GM12878 (cell line): ENCODE measurements at regions not wholly inside any gene's neighbourhood (a gene's known extent, or its start where the extent isn't known, plus 50 kb on each side); places are given as distances from the start of the nearest gene placed in this dataset.

Experiments used
- ATAC-seq: fragments of 200-7000 bp; cut with Tn5 transposase; 3 replicates; pipeline ENCODE4 v1.9.1; 2020; ENCODE audit warnings: mild to moderate bottlenecking, moderate library complexity
- BruUV-seq: library from RNA; stranded (reverse); fragments of 400-500 nt; replicated peaks from 2 replicates; lab custom pipeline; 2021; lab: Mats Ljungman, UMichigan
- CTCF ChIA-PET: fragments of 300-600 bp; sonication (Branson Sonifier 250); formaldehyde crosslinking; extraction: SDS; loops from one replicate; lab custom pipeline; 2021; ENCODE audit warnings: inconsistent platforms; lab: Yijun Ruan, JAX
- POLR2A ChIA-PET: fragments of 350-600 bp; formaldehyde crosslinking; extraction: SDS; loops from one replicate; lab custom pipeline; 2021; ENCODE audit warnings: inconsistent platforms; lab: Charles Lee
- RAD21 ChIA-PET: fragments of 300-600 bp; sonication (Branson Sonifier 250); formaldehyde crosslinking; loops from one replicate; lab custom pipeline; 2023; ENCODE audit warnings: antibody characterized with exemption; ENCODE audit not compliant: unreplicated experiment; lab: Charles Lee
- SMC1A ChIA-PET: fragments of 300-600 bp; sonication (Branson Sonifier 250); formaldehyde crosslinking; loops from one replicate; lab custom pipeline; 2023; ENCODE audit not compliant: unreplicated experiment, uncharacterized antibody; lab: Charles Lee
- DNase-seq: peaks from one replicate; pipeline ENCODE4 v3.0.0-alpha.2; 2011; ENCODE audit warnings: low read depth, low spot score
- FAIRE-seq: peaks from 3 replicates; lab custom pipeline; 2011; peaks lifted over from hg19 to GRCh38; lab: Jason Lieb, UNC
- H2AFZ ChIP-seq: 2 replicates; pipeline ENCODE4 v1.6.0; 2011; ENCODE audit warnings: low read depth, low read length, control low read depth; ENCODE audit not compliant: control insufficient read depth
- H3K27ac ChIP-seq: 2 replicates; pipeline ENCODE4 v1.5.1; 2011; ENCODE audit warnings: control low read depth; ENCODE audit not compliant: control insufficient read depth, insufficient read depth
- H3K27me3 ChIP-seq, 2 experiments: replicated peaks in 1 of 2; 2 replicates each; pipeline versions ENCODE4 v1.6.0 to v1.6.1; 2011; ENCODE audit warnings: low read length in 1 of 2; ENCODE audit not compliant: control insufficient read depth in 2 of 2, insufficient read depth in 2 of 2
- H3K36me3 ChIP-seq, 2 experiments: 2 replicates each; pipeline ENCODE4 v1.5.1; 2011; ENCODE audit warnings: low read length in 1 of 2; ENCODE audit not compliant: control insufficient read depth in 2 of 2, insufficient read depth in 2 of 2
- H3K4me1 ChIP-seq: 2 replicates; pipeline ENCODE4 v1.6.1; 2011; ENCODE audit warnings: mild to moderate bottlenecking, low read length, moderate library complexity, mixed read lengths; ENCODE audit not compliant: control insufficient read depth, insufficient read depth
- H3K4me2 ChIP-seq: 2 replicates; pipeline ENCODE4 v1.6.0; 2011; ENCODE audit warnings: control low read depth; ENCODE audit not compliant: control insufficient read depth, insufficient read depth
- H3K4me3 ChIP-seq: fragments of 200-600 bp; sonication (generic); 2 replicates; pipeline ENCODE4 v1.5.1; 2016
- H3K79me2 ChIP-seq: 2 replicates; pipeline ENCODE4 v1.6.0; 2011; ENCODE audit warnings: low read length; ENCODE audit not compliant: control insufficient read depth, insufficient read depth
- H3K9ac ChIP-seq: 2 replicates; pipeline ENCODE4 v1.8.0; 2011; ENCODE audit warnings: low read length, control low read depth, mixed read lengths; ENCODE audit not compliant: control insufficient read depth, insufficient read depth
- H3K9me3 ChIP-seq: replicated peaks from 3 replicates; pipeline ENCODE4 v1.5.1; 2011; ENCODE audit warnings: mild to moderate bottlenecking, low read length; ENCODE audit not compliant: control insufficient read depth, insufficient read depth
- H4K20me1 ChIP-seq: 2 replicates; pipeline ENCODE4 v1.6.0; 2011; ENCODE audit not compliant: control insufficient read depth, insufficient read depth
- ATF7 ChIP-seq: fragments of 450-650 bp; IDR thresholded peaks from 2 replicates; pipeline ENCODE4 v1.6.1; 2016; ENCODE audit warnings: low read depth, mild to moderate bottlenecking
- JUND ChIP-seq: IDR thresholded peaks from 2 replicates; pipeline ENCODE4 v1.6.1; 2012; ENCODE audit warnings: low read depth, mild to moderate bottlenecking, low read length, improper control_type of control experiment, moderate library complexity
- MEF2A ChIP-seq: IDR thresholded peaks from 2 replicates; pipeline ENCODE4 v1.6.1; 2011; ENCODE audit warnings: low read depth, mild to moderate bottlenecking, low read length, moderate library complexity; ENCODE audit not compliant: insufficient read depth
- MEF2B ChIP-seq: fragments of 450-650 bp; IDR thresholded peaks from 2 replicates; pipeline ENCODE4 v1.6.1; 2018; ENCODE audit warnings: mild to moderate bottlenecking, moderate library complexity; ENCODE audit not compliant: partially characterized antibody, poor library complexity, severe bottlenecking
- PAX8 ChIP-seq: fragments of 450-650 bp; IDR thresholded peaks from 2 replicates; pipeline ENCODE4 v1.6.1; 2017; ENCODE audit warnings: mild to moderate bottlenecking, moderate library complexity
- SIN3A ChIP-seq: IDR thresholded peaks from 2 replicates; pipeline ENCODE4 v1.6.1; 2012; ENCODE audit warnings: low read depth, low read length, improper control_type of control experiment
- SIX5 ChIP-seq: IDR thresholded peaks from 2 replicates; pipeline ENCODE4 v1.6.1; 2011; ENCODE audit warnings: mild to moderate bottlenecking, low read depth, low read length, moderate library complexity; ENCODE audit not compliant: severe bottlenecking
- WGBS: methylation state at CpG from one replicate; pipeline ENCODE4 v1.1.6; 2016; ENCODE audit warnings: low lambda C conversion rate; ENCODE audit not compliant: insufficient replicate concordance, insufficient coverage; ENCODE audit errors: missing lambda C conversion rate; 5-methylcytosine and 5-hydroxymethylcytosine counted together
- in situ Hi-C: fragments of 300-500 bp; cut with MboI; formaldehyde crosslinking; loops from 9 replicates; pipeline ENCODE4 v1.14.3; 2018; ENCODE audit warnings: mixed read lengths
- intact Hi-C: fragments of 100-400 bp; cut with micrococcal nuclease; formaldehyde crosslinking; loops from one replicate; pipeline ENCODE4 v1.14.2; 2022; ENCODE audit not compliant: unreplicated experiment

DNA sequence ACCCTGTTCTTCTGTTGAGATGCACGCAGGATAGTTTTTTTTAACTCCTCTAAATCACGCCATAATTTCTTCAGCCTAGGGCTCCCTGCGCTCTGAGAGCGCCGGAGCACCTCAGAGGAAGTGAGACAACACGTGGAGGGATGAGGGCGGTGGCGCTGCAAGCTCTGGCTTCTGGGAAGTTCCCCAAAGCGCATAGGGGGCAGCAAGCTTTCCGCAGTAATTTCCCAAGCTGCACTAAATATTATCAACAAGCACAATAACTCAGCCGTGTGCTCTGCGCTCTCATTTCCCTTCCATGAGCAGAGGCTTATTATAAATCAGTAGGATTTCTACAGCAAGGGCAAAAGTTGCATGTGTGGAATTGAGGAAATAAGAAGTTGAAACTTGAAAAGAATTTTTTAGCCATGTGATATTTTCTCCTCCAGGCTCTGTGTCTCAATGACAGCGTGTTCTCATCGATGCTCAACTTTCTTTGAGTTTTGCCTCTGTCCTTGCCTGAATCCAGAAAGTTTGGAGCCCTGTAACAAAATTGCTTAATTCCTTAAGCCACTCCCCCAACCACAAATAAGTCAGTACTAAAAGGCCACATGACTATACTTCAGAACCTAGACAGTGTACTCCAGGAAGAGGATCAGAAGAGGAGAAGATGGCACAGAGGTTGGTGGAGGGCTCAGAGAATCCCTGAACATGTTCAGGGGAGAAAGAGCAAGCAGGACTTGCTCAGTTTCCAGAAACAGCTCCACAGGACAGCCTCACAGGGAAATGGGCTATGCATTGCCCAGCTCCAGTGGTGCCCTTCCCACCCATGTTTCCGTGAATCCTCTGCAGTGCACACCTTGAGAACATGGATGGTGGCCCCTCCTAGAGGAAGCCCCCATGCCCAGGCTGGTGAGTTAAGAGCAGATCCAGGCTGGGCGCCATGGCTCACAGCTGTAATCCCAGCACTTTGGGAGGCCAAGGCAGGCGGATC, 221.5 kb upstream of the GHITM start (continued):
- TF ChIP-seq SIX5 = no peak

DNA sequence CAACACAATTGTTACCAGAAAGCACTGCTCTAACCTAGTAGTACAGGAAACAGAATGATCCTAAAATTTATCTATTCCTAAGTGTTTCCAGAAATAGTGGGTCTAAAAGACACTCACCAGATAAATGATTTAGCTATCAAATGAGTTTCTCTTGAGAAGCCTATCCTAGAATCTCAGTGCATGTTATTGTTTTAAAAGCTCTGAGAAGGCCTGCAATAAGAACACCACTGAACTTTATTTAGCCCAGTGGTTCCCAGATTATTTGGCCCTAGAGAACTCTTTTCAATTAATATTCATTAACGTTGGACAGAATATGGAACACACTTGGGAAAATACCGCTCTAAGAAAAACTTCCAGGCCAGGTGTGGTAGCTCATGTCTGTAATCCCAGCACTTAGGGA, 220.1 kb upstream of the GHITM start:
- BruUV-seq = no TSS peak
- H3K79me2 ChIP-seq = no peaks in the 10 kb centered on the region
- no peak overlapping the region for H3K4me3 ChIP-seq
- no peak for TF ChIP-seq MEF2A
- no peak for TF ChIP-seq MEF2B
- no peak for TF ChIP-seq PAX8
- no peak for TF ChIP-seq ATF7
- TF ChIP-seq JUND = no peak
- no peak for TF ChIP-seq SIN3A
- TF ChIP-seq, all 136 proteins: peak for 0
- Histone ChIP-seq H3K4me2 (no peak overlapping the region), H2AFZ (no peak overlapping the region), H3K27me3 (no peaks in the 10 kb centered on the region; a peak in 1 of 4 replicates), H3K4me1 (peaks cover 4% of the 10 kb centered on the region), H3K27ac (no peak overlapping the region), H3K9me3 (no peaks in the 10 kb centered on the region; the same call in 1 of the 3 replicates), H3K36me3 (no peaks in the 10 kb centered on the region), H4K20me1 (no peaks in the 10 kb centered on the region), H3K9ac (no peak overlapping the region)
- POLR2A ChIA-PET = no interaction called here
- CTCF ChIA-PET = no interaction called here
- FAIRE-seq (no peak), DNase-seq (no peak), ATAC-seq (no peak)
- in situ Hi-C loops (no loop called here), intact Hi-C loops (loop anchor here (5.0 kb wide), 1 partner anchor 73 kb away; no protein-coding TSS in a partner anchor)
- SMC1A ChIA-PET = no interaction called here
- RAD21 ChIA-PET = no interaction called here
- WGBS = 14% methylated on average over 2 of the region's 2 CpGs
